EL (cell line): ENCODE measurements at regions not wholly inside any gene's neighbourhood (a gene's known extent, or its start where the extent isn't known, plus 50 kb on each side); places are given as distances from the start of the nearest gene placed in this dataset.
"Not testable (repeated sequence)": the region's sequence is repeated elsewhere in the genome, so short reads cannot be mapped to it uniquely, and the experiment has no call there.

Experiments
- DNase-seq: peaks from one replicate; pipeline ENCODE4 v3.0.0-alpha.2; 2016

GRCh38 chr19:13712767-13713201 is 51.5 kb upstream of the MRI1 start:
- no peak for DNase-seq

DNA sequence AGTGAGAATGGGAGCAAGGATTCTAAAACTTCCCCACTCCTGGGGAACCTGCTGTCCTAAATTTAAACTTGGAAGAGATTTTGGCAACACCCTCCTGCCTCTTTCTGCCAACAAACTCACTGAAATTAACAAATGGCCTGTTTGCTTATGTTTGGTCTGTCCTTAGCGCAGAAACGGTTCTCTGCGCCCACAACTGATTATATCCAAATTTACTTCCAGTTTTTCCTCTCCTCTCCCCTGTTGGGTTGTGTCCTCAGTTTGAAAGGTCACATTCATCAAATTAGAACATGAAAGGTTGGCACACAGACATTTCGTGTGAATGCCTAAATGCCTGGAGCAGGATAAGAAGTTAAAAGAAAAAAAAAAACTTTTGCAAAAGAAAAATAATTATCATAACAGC is 56.4 kb upstream of the MRI1 start:
- no peak for DNase-seq

DNA sequence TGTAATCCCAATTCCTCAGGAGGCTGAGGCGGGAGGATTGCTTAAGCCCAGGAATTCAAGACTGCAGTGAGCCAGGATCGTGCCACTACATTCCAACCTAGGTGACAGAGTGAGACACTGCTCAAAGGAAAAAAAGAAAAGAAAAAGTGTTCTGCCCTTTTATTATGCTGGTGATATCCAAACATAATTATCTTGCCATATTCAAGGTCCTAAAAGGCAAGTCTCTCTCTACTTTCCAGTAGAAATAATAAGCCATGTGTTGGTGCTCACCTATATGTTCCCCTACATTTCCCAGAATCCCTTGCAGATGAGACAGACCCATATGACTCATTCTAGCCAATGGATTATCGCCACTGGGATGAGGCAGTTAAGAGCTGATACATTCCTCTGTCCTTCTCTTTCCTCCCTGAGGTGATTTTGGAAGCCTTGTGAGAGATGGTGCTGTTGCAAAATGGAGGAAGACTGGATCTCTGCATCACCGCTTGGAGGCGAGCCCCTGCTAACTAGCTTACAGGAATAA is 58.3 kb upstream of the MRI1 start:
- no peak for DNase-seq

- no peak for DNase-seq
Observed at GRCh38 chr19:13705201-13705600, 59.1 kb upstream of the MRI1 start.

DNA sequence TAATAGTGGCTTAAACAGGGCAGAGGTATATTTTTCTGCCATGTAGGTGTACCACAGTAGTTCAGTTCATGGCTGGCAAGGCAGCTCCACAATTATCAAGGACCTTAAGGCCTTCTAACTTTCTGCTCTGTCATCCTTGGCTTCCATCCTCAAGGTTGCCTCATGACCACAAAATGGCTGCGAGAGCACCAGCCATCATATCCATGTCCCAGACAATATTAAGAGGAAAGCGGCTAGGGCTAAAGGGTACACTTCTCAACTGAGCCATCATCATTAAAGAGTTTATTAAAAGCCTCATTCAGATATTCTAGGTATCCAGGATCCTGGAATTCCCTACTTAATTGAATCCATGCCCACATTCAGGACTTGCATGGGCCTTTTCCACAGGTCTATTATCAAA is 62.7 kb upstream of the MRI1 start:
- DNase-seq: no peak

DNA sequence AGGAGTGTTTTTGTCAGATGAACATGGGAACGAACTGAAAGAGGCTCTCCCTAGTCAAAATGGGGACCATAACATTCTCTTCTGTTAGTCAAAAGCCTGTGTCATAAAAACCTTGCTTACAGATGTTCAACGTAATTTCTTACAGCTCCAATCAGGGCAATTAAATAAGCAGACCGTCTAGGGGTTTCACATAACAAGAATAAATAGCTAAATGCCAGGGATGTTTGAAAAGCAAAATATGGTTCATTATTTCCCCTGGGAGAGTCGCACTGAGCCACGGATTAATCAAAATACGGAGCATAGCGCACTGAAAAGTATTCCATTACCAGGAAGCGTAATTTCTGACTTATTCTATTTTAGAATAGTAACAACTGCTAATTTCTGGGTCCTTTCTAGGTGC is 63.7 kb upstream of the MRI1 start:
- no peak for DNase-seq

DNA sequence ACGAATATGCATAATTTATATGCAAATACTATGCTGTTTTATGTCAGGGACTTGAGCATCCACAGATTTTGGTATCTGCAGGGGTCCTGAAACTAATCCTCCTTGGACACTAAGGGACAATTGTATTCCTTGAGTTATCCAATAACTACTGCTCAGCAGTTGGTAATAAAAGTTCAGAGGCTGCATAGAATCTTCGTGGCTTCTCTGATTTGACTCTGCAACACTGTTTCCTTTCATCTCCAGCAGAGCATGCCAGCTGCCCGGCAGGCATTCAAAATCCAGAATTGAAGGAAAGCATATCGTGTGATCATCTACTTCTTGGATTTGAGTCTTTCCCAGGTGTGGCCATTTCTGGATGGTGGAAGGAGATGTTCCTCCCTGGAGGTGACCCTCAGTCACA is 64.5 kb upstream of the MRI1 start:
- no peak for DNase-seq

DNA sequence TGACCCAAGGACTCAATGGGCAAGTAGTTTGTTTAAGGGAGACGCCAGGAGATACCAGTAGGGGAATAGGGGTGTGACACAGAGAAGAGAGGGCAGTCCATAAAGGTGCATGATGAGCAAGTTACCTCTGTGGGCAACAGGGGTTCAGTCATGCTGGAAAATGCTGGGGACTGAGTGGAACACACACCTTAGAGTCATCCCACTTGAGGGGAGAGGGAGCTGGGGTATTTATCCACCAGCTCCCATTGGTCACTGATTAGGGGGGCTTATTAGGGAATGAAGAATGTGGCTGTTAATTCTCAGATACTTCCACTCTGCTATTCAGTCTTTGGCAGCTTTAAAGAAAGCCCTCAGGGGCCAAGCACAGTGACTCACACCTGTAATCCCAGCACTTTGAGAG is 67.5 kb upstream of the MRI1 start:
- no peak for DNase-seq

- DNase-seq: no peak
Observed at GRCh38 chr19:13693889-13694288, 70.4 kb upstream of the MRI1 start.

DNA sequence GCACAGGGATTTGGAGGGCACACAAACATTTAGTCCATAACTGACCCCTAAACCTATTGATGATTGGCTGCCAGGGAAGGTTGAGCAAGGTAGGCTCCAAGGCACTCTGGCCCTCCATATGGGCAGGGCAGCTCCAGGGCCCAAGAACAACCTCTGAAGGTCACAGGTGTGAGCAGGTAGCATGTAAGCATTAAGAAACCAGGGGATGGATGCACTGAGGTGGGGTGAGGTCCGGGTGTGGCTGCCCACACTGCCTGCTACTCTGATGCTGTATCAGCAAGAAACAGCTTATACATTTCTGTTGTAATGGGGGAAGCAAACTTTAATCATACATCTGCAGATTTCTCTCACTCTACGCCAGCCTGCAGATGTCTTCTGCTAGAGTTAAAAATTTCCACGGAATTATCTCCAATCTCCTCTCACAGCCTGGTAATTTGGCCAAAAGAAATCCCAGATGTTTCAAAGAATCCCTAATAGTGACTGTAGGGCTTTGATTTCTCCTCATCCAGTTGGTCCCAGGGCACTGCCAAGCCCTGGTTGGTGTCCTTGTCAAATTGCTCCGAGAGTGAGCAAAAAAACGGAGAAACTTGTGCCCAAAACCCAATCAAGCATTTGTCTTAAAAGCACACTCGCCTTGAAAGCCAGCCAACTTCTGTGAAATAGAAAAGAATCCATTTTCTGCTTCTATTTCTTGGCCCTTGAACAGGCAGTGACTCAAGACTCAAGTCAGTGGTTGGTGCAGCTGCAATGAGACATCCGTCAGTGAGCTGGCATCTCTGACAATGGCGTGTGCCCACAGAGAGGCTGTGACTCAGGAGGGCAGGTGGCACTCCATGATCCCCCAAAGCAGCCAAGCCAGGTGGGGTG is 72.5 kb upstream of the MRI1 start:
- DNase-seq: peak; percentile 65

DNA sequence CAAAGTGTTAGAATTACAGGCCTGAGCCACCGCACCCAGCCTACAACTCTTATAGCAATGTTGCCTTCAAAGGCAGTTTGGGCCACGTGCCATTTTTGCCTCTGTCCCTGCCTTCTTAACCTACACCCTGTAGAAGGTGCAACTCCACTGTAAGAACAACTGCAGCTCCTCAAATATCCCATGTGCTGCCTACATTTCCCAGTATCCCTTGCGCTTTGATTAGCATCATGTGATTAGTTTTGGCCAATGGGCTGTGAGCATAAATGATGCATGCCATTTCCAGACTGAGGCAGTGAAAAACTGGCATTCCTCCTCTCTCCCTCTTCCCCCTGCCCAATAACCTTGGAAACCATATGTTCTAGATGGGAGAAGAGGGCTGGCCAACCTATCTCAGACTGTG is 75.2 kb upstream of the MRI1 start:
- DNase-seq: peak; percentile 30

- no peak for DNase-seq
Observed at GRCh38 chr19:13684021-13684420, 80.3 kb upstream of the MRI1 start.

DNA sequence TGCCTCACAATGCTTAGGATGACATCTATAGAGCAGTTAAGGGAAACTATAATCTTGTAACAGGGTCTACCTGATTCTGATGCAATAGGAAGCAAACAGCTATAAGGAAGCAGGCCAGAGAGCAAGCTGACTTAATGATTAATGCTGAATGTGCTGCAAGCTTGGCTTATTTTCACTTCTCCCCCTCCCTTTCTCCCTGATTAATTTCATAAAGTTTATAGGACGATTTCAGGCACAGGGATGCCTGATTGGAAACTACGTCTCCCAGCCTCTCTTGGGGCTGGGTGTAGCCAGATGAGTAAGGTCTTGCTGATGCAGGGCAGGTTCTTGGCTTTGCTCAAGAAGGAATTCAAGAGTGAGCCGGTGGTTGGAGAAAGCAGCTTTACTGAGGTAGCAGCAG is 82.8 kb upstream of the MRI1 start:
- DNase-seq: no peak

GRCh38 chr19:13680708-13681360 is 83.5 kb upstream of the MRI1 start:
- DNase-seq: not testable (repeated sequence)

DNA sequence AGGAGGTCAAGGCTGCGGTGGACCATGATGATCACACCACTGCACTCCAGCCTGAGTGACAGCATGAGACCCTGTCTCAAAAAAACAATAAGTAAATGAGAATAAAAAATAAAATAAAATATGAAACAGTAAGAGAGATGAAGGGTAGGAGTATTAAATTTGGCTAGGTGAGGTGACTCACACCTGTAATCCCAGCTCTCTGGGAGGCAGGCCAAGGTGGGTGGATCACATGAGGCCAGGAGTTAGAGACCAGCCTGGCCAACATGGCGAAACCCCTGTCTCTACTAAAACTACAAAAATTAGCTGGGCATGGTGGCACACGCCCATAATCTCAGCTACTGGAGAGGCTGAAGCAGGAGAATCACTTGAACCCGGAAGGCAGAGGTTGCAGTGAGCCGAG is 87.4 kb upstream of the MRI1 start:
- not testable (repeated sequence) for DNase-seq

GRCh38 chr19:13672480-13673175 is 91.7 kb upstream of the MRI1 start:
- DNase-seq: peak; percentile 48

- peak; percentile 9 for DNase-seq
Observed at GRCh38 chr19:13670846-13671245, 93.5 kb upstream of the MRI1 start.

- no peak for DNase-seq
Observed at GRCh38 chr19:13669780-13670355, 94.5 kb upstream of the MRI1 start.

GRCh38 chr19:13668964-13669363 is 95.4 kb upstream of the MRI1 start:
- DNase-seq: no peak

GRCh38 chr19:13666165-13666564 is 98.2 kb upstream of the MRI1 start:
- DNase-seq: no peak

DNA sequence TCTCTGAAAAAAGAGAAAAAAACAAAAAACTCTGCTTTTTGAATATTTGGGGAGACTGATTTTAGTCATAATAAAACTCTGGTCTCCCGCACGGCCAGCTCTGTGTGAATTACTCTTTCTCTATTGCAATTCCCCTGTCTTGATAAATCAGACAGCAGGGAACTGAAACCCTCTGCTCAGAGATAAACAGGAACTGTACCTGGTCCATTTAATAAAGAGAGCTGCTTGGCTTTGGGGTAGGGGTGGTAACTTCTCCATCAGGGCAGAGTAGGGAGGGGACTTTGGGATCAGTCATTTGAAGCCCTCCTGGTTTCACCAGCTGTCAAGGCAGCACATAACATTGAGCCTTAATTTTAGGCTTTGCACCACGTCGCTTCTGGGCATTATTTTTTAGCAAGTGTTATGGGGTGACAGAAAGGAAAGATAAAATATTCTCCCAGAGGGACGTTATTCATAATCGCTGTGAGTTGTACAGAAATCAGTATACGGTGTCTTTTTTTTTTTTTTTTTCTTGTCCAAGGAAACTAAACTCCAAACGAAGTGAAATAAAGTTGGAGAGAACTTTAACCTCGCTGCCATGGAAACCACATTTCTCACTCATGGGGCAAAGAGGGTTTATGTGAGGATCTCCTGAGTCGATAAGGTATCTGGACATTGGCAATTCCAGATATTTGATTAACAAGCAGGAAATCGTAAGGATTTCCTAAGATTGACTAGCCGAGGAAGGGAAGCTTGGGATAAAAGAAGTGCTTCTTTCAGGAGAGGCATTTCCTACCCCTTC is 99.0 kb upstream of the MRI1 start:
- DNase-seq: no peak

- DNase-seq: no peak
Observed at GRCh38 chr19:13652810-13653590, 111.3 kb upstream of the MRI1 start.
